Calu3 (cell line): ENCODE measurements at regions not wholly inside any gene's neighbourhood (a gene's known extent, or its start where the extent isn't known, plus 50 kb on each side); places are given as distances from the start of the nearest gene placed in this dataset.

ENCODE experiments used
- BruUV-seq: library from RNA; stranded (reverse); fragments of 400-500 nt; replicated peaks from 2 replicates; lab custom pipeline; 2021; lab: Mats Ljungman, UMichigan
- CTCF ChIA-PET: fragments of 300-600 bp; sonication (Branson Sonifier 250); formaldehyde crosslinking; loops from one replicate; lab custom pipeline; 2022; ENCODE audit warnings: antibody characterized with exemption; lab: Charles Lee
- DNase-seq: peaks from one replicate; pipeline ENCODE4 v3.0.0; 2022
- H3K27ac Mint-ChIP-seq: one replicate; pipeline ENCODE4 v1.8.0; 2022; ENCODE audit warnings: mixed read lengths; ENCODE audit not compliant: unreplicated experiment
- H3K27me3 Mint-ChIP-seq: one replicate; pipeline ENCODE4 v1.8.0; 2022; ENCODE audit warnings: mixed read lengths; ENCODE audit not compliant: unreplicated experiment
- H3K36me3 Mint-ChIP-seq: one replicate; pipeline ENCODE4 v1.8.0; 2022; ENCODE audit warnings: mild to moderate bottlenecking, moderate library complexity, mixed read lengths; ENCODE audit not compliant: insufficient read depth, unreplicated experiment
- H3K4me1 Mint-ChIP-seq: one replicate; pipeline ENCODE4 v1.8.0; 2022; ENCODE audit warnings: mild to moderate bottlenecking, low read depth, mixed read lengths; ENCODE audit not compliant: unreplicated experiment
- H3K4me3 Mint-ChIP-seq: one replicate; pipeline ENCODE4 v1.8.0; 2022; ENCODE audit warnings: mild to moderate bottlenecking, low read depth, moderate library complexity, mixed read lengths; ENCODE audit not compliant: unreplicated experiment
- H3K9me3 Mint-ChIP-seq: one replicate; pipeline ENCODE4 v1.8.0; 2022; ENCODE audit warnings: low read depth, mixed read lengths; ENCODE audit not compliant: unreplicated experiment
- CTCF ChIP-seq: fragments of 200-600 bp; IDR thresholded peaks from one replicate; pipeline ENCODE4 v1.8.0; 2022; ENCODE audit warnings: antibody characterized with exemption; ENCODE audit not compliant: unreplicated experiment
- intact Hi-C: fragments of 100-400 bp; cut with micrococcal nuclease; formaldehyde crosslinking; loops from one replicate; pipeline ENCODE4 v1.10.0; 2022; ENCODE audit not compliant: unreplicated experiment

DNA sequence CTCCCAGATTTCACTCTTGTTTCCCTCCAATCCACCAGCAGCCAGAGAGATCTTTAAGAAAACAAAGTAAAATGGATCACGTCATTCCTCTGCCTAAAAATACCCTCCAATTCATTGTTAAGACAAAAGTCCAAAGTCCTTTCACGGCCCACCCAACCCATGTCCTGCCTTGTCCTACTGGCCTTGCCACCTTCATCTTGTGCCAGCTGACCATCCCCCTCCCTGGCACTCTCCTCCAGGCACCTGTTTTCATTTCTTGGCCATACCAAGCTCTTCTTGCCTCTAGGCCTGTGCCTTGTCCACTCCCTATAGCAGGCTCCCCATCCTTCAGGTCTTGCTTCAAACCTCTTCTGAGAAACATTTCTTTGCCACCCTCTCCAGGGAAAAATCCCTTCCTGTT is 307.6 kb downstream of the MSX2 start:
- Mint-ChIP-seq H3K4me3 (no peak overlapping the region), H3K4me1 (no peaks in the 10 kb centered on the region), H3K27ac (no peak overlapping the region), H3K9me3 (peaks cover 26% of the 10 kb centered on the region), H3K27me3 (no peaks in the 10 kb centered on the region), H3K36me3 (no peaks in the 10 kb centered on the region)
- CTCF ChIA-PET, result no interaction called here
- no peak for TF ChIP-seq CTCF
- intact Hi-C loops, result no loop called here
- DNase-seq, result no peak
- no TSS peak for BruUV-seq

DNA sequence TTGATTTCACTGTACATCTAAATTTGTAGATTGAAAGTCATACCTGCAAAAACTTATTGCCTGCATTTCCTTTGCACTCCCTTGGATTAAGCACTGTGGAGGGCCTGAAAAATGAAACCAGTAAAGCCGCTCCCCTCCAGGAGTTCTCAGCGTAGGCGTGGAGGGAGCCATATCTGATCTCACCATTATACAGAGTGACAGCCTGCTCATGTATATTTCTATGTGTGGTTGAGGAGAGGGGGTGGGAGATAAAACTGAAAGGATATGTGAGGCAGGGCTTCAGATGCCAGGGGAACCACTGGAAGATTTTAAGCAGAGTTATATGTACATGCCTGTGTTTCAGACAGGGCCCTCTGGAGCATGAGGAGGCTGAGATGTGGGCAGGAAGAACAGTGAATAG is 303.0 kb downstream of the MSX2 start:
- intact Hi-C loops, result no loop called here
- H3K27me3 Mint-ChIP-seq, result no peaks in the 10 kb centered on the region
- no peak for DNase-seq
- no peak overlapping the region for H3K4me3 Mint-ChIP-seq
- no peaks in the 10 kb centered on the region for H3K36me3 Mint-ChIP-seq
- no TSS peak for BruUV-seq
- no peaks in the 10 kb centered on the region for H3K4me1 Mint-ChIP-seq
- no peak for TF ChIP-seq CTCF
- no peak overlapping the region for H3K27ac Mint-ChIP-seq
- CTCF ChIA-PET, result no interaction called here
- H3K9me3 Mint-ChIP-seq, result peaks cover 31% of the 10 kb centered on the region

GRCh38 chr5:175025077-175025476 is 300.7 kb downstream of the MSX2 start:
- intact Hi-C loops, result no loop called here
- Mint-ChIP-seq H3K4me3 (no peak overlapping the region), H3K9me3 (peaks cover 22% of the 10 kb centered on the region), H3K27ac (no peak overlapping the region), H3K36me3 (no peaks in the 10 kb centered on the region), H3K4me1 (no peaks in the 10 kb centered on the region), H3K27me3 (no peaks in the 10 kb centered on the region)
- BruUV-seq, result no TSS peak
- DNase-seq, result no peak
- TF ChIP-seq CTCF, result no peak
- CTCF ChIA-PET, result no interaction called here

DNA sequence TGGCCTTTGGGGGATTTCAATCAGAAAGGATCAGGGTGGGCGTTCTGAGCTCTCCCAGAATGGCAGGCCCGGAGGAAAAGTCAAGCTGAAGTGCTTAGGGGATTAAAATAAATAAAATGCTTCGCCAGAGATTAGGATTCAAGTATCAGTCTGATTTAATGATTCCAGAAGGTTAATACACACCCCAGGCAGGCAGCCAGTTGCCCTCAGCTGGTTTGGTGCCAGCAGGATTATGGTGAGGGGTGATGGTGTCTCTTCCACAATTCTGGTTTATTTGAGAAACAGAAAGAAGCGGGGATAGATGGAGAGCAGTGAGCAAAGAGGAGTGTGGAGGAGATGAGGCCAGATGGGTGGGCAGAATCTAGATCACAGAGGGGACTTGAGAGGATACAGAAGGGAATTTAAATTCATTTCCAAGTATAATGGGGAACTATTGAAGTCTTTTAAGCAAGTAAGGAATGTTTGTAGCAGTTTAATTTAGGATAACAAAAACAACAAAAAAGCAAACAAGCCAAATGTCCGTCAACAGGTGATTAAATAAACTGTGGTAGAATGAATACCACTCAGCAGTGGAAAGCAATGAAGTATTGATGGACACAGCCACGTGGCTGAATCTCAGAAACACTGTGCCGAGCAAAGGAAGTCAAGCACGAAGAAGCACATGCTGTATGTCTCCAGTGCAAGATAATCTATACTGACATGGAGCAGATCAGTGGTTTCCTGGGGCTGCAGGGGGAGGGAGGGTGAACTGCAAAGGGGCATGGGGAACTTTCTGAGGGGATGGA is 297.7 kb downstream of the MSX2 start:
- no peaks in the 10 kb centered on the region for H3K36me3 Mint-ChIP-seq
- H3K27ac Mint-ChIP-seq, result no peak overlapping the region
- no peaks in the 10 kb centered on the region for H3K4me1 Mint-ChIP-seq
- H3K27me3 Mint-ChIP-seq, result no peaks in the 10 kb centered on the region
- H3K9me3 Mint-ChIP-seq, result peaks cover 15% of the 10 kb centered on the region
- no peak for TF ChIP-seq CTCF
- CTCF ChIA-PET, result no interaction called here
- no TSS peak for BruUV-seq
- DNase-seq, result no peak
- no peak overlapping the region for H3K4me3 Mint-ChIP-seq
- intact Hi-C loops, result no loop called here
